SKM-1 treated with dmso at 0.1 percent for 144 hours (cell line): ENCODE measurements at regions not wholly inside any gene's neighbourhood (a gene's known extent, or its start where the extent isn't known, plus 50 kb on each side); places are given as distances from the start of the nearest gene placed in this dataset.
"Not testable (repeated sequence)": the region's sequence is repeated elsewhere in the genome, so short reads cannot be mapped to it uniquely, and the experiment has no call there.

Experiments
- DNase-seq: peaks from one replicate; lab custom pipeline; 2025; ENCODE audit not compliant: unreplicated experiment; lab: John Stamatoyannopoulos, UW

DNA sequence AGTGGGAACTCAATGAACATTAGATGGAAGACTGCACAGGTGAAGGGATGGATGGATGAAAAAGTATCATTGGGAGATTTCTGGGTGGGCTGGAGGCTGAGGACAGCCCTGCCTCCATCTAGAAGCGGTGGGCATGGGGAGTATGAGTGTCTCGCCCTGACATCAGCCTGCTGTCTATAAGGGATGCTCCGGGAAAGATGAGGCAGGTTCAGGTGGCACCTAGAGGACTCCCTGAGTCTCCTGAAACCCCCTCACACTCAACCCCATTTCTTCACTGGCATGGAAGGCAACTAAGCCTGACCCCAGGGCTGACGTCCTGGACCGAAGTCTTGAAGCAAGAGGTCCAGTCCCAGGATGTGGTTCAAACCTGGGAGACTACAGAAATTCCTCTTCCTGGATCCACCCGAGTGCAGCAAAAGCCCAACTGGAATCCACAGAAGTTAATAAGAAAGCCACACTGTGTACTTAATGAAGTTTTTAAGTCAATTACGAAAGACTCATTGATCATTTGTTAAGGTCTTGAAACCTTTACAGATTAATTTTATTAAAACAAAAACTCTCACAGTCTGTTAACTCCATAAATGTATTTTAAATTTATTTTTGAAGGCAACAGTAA, 238.8 kb downstream of the EMX2 start:
- no peak for DNase-seq

DNA sequence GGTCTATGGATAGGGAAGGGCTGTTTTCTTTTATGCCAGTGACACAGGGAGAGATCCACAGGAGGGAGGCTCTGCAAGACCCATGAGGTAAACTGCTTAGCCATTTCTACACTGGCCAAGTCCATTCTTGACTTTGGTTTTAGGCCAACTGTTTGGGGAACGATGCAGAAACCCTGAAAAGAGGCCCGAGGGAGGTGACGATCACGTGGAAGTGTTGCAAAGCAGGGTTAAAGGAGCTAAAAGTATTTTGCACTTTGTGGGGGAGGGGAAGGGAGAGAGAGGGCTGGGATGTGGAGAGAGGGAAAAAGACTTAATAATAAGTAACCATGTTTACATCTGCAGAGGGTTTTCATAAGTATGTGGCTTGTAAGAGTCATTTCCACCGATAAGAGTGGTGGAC, 239.7 kb downstream of the EMX2 start:
- no peak for DNase-seq

DNA sequence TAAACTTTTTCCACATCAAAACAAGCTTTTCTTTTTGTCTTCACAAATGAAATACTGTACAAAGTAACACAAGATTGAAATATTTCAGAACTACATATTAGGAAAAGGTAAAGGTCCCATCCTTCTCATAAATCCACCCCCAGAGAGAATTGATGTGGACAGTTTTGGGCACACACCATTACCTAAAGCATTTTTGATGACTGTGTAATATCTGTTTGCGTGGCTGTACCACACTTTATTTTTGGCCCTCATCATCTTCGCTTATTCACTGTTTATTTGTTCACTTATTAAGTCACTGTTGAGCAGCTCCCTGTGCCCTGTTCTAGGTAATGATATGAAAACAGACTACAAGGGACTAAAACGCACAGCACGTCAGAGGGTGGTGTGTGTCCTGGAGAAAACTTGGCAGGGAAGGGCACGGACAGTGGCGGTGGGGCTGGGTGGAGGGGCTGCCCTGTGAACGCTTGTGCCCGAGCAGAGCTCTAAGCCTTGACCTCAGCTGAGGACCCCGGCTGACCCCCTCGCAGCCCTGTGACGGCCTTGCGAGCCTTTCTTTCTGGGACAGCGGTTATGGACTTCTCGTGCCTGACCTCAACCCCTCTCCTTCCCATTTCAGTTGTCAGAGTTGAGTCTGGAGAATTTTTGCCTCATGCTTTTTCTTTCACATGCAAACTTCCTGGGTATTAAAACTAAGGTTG, 241.3 kb downstream of the EMX2 start:
- no peak for DNase-seq

DNA sequence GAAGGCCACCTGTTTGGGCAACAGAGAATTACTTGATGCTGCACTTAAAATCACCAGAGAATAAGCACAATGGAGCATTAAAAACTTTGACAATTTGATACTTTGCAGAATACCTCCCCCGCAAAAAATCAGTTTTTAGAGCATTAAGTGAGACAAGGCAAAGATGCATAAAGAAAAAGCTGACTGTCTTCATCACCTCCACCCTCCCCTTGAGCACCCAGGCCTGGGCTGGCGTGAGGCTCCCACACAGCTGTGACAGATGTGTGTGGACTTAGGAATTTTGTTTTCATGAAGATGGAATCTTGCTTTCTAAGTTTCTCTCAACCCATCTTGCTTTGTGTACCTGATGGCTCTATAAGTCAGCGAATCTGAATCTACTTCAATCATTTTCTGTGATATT, 242.2 kb downstream of the EMX2 start:
- DNase-seq, result no peak

DNA sequence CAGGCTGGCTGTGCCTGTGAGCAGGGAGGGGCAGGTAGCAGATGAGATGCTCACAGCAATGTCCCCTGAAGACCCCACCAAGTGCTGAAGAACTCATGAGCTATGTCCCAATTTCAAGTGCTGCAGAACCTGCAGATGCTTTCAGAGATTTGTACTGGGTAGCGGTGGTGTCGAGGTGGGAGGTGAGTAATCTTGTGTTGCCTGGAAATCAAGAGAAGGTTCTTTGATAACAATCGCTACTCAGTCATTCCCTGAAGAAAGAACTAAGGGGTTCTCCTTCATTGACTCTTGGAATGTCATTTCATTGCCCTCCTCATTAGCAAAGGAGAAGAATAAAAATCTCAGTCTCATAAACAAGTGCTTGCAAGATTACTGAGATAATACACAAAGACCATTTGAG, 246.4 kb downstream of the EMX2 start:
- no peak for DNase-seq

DNA sequence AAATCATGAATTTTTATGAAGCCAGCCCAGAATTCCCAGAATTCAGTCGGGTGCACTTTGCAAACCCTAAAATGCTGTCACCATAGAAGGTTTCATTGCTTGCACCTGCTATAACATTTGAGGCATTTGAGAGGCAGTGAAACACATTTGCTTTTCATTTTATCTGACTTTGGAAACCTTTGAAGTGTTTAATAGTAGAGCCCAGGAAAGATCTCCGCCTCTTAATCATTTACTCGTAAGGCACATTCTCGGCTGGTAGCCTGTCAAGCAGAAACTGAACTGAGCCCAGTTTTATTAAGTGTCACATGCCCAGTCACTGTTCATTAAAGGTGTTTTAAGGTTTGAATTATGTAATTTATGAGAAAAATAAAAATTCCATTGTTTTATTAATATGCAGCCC, 247.6 kb downstream of the EMX2 start:
- DNase-seq, result no peak

DNA sequence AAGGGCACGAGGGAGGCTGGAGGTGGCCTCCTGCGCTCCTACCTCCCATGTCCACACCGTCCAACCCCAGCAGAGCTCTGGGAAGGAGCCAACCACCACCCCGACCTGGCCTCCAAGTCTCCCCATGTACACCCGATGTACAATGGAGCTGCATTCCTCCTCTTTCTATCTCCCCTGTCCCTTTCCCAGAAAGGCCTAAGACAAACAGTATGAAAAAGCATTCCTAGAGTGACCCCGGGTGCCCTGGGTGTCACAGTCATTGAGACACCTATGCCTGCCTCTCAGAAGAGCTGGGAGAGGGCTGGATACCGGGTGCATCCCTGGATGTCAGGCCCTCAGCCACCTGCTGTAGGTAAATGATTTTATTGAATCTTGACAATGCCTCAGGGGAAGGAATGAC, 248.1 kb downstream of the EMX2 start:
- DNase-seq, result no peak

DNA sequence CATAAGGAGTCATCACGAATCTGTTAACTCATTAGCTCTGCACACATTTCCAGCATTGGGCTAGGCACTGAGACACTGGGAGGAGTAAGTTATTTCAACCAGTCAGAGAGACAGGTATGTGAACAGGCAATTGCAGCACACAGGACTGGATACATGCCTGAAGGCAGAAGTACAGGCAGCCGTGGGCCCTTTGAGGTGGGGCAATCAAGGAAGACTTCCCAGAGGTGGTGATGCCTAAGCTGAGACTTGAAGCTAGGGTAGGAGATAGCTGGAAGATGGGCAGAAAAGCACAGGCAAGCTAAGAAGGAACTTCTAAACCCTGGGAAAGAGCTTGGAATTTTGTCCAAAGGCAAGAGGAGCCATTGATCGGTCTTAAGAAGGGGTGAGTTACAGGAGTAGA, 249.7 kb downstream of the EMX2 start:
- DNase-seq, result no peak

DNA sequence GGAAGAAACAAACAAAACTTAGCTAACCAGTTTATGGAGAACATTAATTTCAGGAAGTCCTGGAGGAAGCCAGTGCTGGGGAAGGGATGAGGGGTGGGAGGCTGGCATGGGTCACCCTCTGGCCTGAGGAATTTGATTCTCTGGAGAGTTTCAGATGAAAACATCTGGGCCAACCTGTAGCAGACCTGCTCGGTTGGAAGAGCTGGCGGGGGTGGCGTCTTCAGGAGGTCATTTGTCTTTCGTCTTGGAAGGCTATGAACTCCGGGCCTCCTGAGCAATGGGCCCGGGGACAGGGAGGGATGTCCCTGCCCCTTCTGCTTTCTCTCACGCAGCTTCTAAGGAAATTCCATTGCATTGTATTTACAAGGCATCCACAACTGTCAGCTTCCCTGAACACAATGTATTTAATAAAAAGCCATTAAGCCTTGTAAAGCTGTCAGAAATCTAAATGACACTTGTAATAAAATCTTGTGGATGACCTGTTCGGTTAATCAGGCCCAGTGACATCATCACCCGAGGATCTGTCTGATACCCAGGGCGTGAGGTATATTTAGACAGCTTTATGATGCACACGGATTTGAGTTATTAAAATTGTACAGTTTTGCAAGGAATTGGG, 250.5 kb downstream of the RAB11FIP2 start:
- DNase-seq, result no peak

DNA sequence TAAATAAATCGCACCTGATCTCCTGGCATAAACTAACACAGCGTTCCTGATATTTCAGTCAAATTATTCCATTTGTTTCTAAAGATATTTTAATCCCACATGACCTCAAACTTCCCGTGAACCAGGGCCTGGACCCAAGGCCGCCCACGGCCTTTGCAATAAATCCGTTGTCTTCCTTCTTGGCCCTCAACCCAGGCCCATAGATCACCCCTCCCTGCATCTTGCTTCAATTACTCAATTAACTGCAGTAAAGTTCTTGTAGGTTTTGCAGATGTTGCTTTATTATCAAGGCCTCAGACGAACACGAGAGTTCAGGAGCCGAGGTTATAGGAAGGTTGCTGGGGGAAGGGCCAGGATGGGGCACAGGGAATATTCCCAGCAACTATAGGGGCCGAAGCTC, 249.4 kb downstream of the RAB11FIP2 start:
- no peak for DNase-seq

DNA sequence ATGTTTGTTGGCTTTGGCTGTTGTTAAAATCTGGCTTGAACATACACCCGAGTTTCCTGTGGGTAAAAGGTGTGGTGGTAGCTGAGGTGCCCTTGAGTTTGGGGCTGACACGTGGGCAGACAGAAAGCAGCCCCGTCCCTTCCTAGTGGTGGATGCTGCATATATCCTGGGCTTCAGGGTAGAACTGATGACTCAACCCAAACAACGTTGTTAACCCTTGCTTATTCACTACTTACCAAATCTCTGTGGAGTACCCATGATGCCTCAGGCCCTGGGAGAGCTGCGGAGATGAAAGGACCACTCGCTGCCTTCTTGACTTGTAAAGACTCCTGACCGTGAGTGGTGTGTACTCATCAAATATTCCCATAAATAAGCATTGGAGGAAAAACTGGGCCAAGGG, 245.1 kb downstream of the RAB11FIP2 start:
- DNase-seq, result no peak

DNA sequence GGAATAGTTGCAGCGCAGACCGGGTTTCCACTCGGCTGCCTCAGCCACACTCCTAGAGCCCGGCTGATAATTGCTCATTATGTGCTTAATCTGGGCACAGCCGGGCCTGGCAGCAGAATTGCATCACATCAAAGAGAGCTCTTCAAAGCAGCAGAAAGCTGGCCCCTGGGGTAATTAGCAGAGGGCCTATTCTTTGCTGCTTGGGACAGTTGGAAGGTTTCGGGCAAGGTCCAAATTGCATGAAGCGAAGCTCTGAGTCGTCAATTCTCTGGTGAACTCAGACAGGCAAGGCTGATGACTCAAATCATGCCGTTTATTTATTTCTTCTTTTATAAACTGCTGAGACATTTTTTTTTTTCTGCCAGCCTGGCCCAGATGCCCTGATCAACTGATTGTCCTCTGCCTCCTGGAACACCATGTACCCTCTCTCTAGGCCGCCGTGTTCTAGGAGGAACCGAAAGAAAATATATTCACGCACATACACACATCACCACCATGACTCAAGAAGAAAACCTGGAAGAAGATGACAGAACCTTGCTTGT, 242.2 kb downstream of the RAB11FIP2 start:
- no peak for DNase-seq

DNA sequence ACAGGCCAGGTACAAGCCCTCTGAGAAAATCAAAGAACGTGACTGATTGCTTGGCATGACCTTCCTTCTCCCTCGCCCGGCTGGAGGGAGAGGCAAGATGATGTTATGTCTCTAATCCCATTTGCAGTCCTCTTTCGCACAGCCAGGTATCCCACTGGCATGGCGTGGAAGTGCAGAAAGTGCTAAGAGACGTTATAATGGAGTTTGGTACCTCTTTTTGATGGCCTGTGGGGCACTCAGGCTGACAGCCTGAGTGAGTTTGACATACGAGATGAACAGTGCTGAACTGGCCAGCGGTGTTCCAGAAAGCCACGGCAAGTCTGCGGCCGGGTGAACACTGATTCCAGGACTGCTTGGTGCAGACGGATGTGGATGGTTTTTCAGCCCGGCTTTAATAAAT, 241.6 kb downstream of the RAB11FIP2 start:
- no peak for DNase-seq

DNA sequence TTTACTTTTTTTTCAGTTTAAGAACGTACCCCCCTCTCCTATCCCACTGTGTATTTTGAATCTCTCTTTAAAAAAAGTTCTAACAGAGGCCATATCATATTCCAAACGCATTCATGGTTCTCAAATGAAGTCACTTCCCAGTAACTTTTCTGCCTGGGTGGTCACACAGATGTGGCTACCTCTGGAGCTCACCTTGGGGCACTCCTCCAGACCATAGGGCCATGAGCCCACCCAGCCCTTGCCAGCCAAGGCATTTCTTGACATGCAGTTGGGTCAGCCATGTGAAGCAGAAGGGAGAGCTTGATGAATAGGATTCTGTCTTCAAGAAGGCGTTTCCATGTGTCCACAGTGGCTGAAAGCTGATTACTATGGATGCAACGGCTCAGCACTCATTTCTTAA, 239.3 kb downstream of the RAB11FIP2 start:
- no peak for DNase-seq

DNA sequence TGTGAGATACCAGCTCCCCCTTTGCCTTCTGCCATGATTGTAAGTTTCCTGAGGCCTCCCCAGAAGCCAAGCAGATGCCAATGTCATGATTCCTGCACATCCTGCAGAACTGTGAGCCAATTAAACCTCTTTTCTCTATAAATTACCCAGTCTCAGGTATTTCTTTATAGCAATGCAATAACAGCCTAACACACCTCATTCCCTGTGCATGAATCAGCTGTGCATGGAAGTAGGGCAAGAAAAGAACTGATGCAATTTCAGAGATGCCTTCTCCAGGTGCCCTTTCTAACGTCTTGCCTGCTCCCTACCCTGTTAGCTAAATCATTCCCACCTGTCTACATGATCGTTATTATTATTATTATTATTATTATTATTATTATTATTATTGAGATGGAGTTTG, 230.9 kb downstream of the RAB11FIP2 start:
- not testable (repeated sequence) for DNase-seq

DNA sequence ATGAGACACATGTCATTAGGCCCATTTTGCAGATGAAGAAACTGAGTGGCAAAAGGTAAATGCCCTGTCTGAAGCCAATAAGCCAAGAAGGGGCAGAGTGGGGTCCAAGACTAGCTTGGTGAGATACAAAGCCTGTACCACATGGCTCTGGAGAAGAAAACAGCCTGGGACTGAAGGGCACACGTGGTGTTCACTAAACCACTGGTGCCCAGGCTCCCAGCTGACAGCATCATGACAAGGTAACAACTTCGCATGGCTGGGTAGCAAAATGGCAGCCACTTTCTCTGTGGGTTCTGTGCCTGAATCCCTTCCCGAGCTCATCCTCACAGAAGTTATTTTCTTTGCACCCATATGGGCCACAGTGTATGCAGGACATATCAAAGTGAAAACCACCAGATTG, 229.6 kb downstream of the RAB11FIP2 start:
- DNase-seq, result no peak

DNA sequence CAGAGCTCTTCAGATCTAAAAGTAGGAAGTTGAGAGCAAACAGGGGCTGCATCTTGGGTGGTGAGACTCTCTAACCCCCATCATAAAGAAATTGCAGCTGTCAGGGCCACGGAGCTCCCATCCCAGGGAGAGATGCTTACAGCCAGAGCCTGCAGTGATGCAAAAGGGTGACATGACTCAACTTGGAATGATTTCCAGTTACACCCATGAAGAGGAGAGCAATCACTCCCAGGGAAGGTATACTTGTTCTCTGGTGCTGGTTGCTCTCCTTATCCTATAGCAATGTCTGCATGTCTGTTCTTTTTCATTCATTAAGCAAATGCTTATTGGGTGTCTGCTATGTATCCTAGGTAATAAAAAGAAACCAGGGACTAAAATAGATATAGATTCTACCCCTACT, 228.0 kb downstream of the RAB11FIP2 start:
- no peak for DNase-seq

DNA sequence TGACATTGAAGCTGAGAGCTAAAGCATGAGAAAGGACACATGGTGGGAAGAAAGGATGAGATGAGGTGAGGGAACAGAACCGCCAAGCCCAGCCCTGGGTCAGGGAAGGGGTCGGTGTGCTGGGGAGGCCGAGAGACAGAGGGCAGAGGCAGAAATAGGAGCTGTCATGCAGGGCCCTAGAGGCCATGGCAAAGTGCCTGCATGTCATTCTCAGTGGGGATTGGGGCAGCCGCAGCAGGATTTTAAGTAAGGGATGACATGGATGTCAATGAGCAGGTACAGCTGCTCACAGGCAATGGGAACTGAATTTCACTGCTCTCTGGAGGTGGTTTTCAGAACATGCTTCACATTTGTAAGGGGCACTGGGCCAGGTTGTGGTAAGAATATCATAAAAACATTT, 227.4 kb downstream of the RAB11FIP2 start:
- DNase-seq, result no peak

DNA sequence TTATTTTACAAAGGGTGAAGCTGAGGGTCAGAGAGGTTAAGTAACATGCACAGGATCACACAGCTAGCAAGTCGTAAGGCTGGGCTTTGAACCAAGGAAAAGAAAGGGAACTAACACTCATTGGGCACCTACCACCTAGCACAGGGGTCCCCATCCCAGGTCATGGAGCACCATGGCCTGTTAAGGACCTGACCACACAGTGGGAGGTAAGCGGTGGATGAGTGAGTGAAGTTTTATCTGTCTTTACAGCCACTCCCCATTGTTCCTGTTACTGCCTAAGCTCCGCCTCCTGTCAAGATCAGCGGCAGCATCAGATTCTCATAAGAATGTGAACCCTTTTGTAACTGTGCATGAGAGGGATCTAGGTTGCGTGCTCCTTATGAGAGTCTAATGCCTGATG, 222.8 kb downstream of the RAB11FIP2 start:
- no peak for DNase-seq

DNA sequence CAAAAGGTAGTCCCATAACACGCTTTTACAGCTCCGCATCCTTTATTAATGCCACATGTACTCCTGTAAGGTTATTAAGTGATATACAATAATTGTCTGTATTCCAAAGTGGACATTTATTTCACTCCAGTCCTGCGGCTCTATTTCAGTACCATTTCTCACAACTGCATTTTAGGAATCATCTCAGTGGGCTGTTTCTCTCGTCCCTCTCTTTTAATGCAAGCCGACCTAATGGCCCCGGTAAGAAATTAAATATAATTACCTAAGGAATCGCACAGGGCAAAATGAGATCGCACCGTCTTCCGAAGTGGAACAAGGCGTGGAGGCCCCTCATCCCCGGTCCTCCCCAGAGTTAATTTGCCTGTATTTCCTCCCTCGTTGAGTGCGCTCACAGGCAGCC, 216.5 kb downstream of the RAB11FIP2 start:
- DNase-seq, result no peak

DNA sequence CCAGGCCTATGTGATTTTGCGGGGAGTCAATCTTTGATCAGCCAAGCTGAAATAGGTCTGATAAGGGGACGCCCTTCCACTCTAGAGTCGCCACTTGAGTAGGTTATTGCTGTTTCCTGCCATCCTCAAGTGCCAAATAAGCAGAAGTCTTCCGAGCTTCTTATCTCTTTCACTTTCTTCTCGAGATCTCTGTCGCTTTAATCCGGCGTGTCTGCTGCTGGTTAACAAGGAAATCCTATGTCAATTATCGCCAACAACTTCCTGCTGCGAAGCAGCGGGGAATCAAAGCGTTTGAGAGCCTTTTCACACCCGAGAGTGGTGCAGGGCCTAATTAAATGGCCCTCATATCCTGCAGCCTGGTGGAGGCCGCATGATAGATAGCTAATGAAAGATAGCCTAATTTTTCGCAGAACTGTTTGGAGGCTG, 215.9 kb downstream of the RAB11FIP2 start:
- DNase-seq, result no peak
